ENCODE measurements at regions not wholly inside any gene's neighbourhood (a gene's known extent, or its start where the extent isn't known, plus 50 kb on each side); places are given as distances from the start of the nearest gene placed in this dataset.

GRCh38 chr14:101473045-101473729 lies 88.1 kb upstream of the DIO3 start:
- H3K9ac ChIP-seq = no peak overlapping the region
- H2AFZ ChIP-seq (ENCODE audit: low read depth) = no peak overlapping the region
- H3K27ac ChIP-seq = no peak overlapping the region
- no peaks in the 10 kb centered on the region for H3K79me2 ChIP-seq (ENCODE audit: insufficient read depth, low read depth)
- no peak overlapping the region for H3K4me3 ChIP-seq (IDR thresholded peaks at IDR 0.05; ENCODE audit: insufficient read depth, low read depth, low read length)
- no peaks in the 10 kb centered on the region for H3K36me3 ChIP-seq (ENCODE audit: insufficient read depth)
- peaks cover 33% of the 10 kb centered on the region; the same call in 1 of the 2 replicates for H3K27me3 ChIP-seq (ENCODE audit: insufficient read depth, low read depth)
- H4K20me1 ChIP-seq (ENCODE audit: insufficient read depth) = no peaks in the 10 kb centered on the region
- TF ChIP-seq CTCF (conservative IDR thresholded peaks at IDR 0.05; ENCODE audit: low read depth, low read length) = no peak
- H3K4me2 ChIP-seq = no peak overlapping the region
- H3K4me1 ChIP-seq (ENCODE audit: low read depth, poor library complexity, severe bottlenecking) = no peaks in the 10 kb centered on the region

- no peaks in the 10 kb centered on the region for H3K4me1 ChIP-seq (ENCODE audit: low read depth, poor library complexity, severe bottlenecking)
- no peak overlapping the region for H3K27ac ChIP-seq
- H3K79me2 ChIP-seq (ENCODE audit: insufficient read depth, low read depth) = no peaks in the 10 kb centered on the region
- H3K4me2 ChIP-seq = no peak overlapping the region
- TF ChIP-seq CTCF (conservative IDR thresholded peaks at IDR 0.05; ENCODE audit: low read depth, low read length) = no peak
- no peaks in the 10 kb centered on the region for H3K36me3 ChIP-seq (ENCODE audit: insufficient read depth)
- H3K27me3 ChIP-seq (ENCODE audit: insufficient read depth, low read depth) = peaks cover 33% of the 10 kb centered on the region; the same call in 1 of the 2 replicates
- no peak overlapping the region for H2AFZ ChIP-seq (ENCODE audit: low read depth)
- H3K9ac ChIP-seq = no peak overlapping the region
- H3K4me3 ChIP-seq (IDR thresholded peaks at IDR 0.05; ENCODE audit: insufficient read depth, low read depth, low read length) = no peak overlapping the region
- H4K20me1 ChIP-seq (ENCODE audit: insufficient read depth) = no peaks in the 10 kb centered on the region
These were observed 87.3 kb upstream of the DIO3 start for GRCh38 chr14:101473795-101474562.

- H3K27ac ChIP-seq = no peak overlapping the region
- H4K20me1 ChIP-seq (ENCODE audit: insufficient read depth) = no peaks in the 10 kb centered on the region
- TF ChIP-seq CTCF (conservative IDR thresholded peaks at IDR 0.05; ENCODE audit: low read depth, low read length) = no peak
- H3K4me2 ChIP-seq = no peak overlapping the region
- no peaks in the 10 kb centered on the region for H3K79me2 ChIP-seq (ENCODE audit: insufficient read depth, low read depth)
- H3K4me3 ChIP-seq (IDR thresholded peaks at IDR 0.05; ENCODE audit: insufficient read depth, low read depth, low read length) = no peak overlapping the region
- no peaks in the 10 kb centered on the region for H3K4me1 ChIP-seq (ENCODE audit: low read depth, poor library complexity, severe bottlenecking)
- no peak overlapping the region for H3K9ac ChIP-seq
- no peaks in the 10 kb centered on the region for H3K36me3 ChIP-seq (ENCODE audit: insufficient read depth)
- H2AFZ ChIP-seq (ENCODE audit: low read depth) = no peak overlapping the region
- H3K27me3 ChIP-seq (ENCODE audit: insufficient read depth, low read depth) = peaks cover 35% of the 10 kb centered on the region; the same call in 1 of the 2 replicates
These were observed 86.5 kb upstream of the DIO3 start for GRCh38 chr14:101474563-101475455.

- TF ChIP-seq CTCF (conservative IDR thresholded peaks at IDR 0.05; ENCODE audit: low read depth, low read length) = no peak
- Histone ChIP-seq H2AFZ (ENCODE audit: low read depth) (no peak overlapping the region), H3K79me2 (ENCODE audit: insufficient read depth, low read depth) (no peaks in the 10 kb centered on the region), H4K20me1 (ENCODE audit: insufficient read depth) (no peaks in the 10 kb centered on the region), H3K36me3 (ENCODE audit: insufficient read depth) (no peaks in the 10 kb centered on the region), H3K27me3 (ENCODE audit: insufficient read depth, low read depth) (peaks cover 39% of the 10 kb centered on the region; the same call in 1 of the 2 replicates), H3K27ac (no peak overlapping the region), H3K9ac (no peak overlapping the region), H3K4me2 (no peak overlapping the region), H3K4me3 (IDR thresholded peaks at IDR 0.05; ENCODE audit: insufficient read depth, low read depth, low read length) (no peak overlapping the region), H3K4me1 (ENCODE audit: low read depth, poor library complexity, severe bottlenecking) (no peaks in the 10 kb centered on the region)
These were observed 85.6 kb upstream of the DIO3 start for GRCh38 chr14:101475456-101476257.
